GM03348 (cell line): ENCODE measurements at regions not wholly inside any gene's neighbourhood (a gene's known extent, or its start where the extent isn't known, plus 50 kb on each side); places are given as distances from the start of the nearest gene placed in this dataset.

ENCODE experiments used
- DNase-seq: peaks from one replicate; pipeline ENCODE4 v3.0.0; 2012; ENCODE audit warnings: low spot score

DNA sequence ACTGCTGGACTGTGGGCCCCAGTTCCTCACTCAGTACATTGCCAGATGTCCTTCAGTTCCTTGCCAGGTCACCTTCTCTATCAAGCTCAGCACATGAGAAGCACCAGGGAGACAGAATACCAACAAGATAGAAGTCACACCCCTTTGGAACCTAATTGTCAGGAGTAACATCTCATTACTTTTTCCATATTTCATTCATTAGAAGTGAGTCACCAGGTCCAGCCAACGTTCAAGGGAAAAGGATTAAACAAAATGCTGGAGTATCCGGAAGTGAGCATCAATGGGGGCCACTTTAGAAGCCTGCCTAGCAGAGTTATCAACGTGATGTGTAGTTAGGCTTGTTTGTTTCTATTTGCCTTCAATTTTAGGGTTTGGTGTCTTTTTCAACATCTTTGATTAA is 569.3 kb downstream of the MIAT start:
- DNase-seq: peak; percentile 46

DNA sequence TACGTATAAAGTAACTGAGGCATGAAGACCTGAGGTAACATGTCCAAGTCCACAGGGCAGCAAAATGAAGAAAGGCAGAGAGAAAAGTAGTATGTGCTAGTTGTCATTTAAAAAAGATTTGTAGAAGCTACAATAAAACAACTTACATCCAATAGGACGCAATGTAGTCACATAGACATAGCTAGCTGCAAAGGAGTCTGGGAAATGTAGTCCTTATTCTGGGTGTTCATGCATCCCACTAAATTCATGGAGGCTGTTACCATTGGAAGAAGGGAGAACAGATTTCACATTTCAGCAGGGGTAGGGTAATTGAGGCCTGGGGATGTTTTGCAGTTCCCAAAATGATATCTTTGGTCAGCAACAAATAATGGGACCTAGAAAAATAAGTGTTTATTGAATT is 571.4 kb downstream of the MIAT start:
- DNase-seq: no peak

DNA sequence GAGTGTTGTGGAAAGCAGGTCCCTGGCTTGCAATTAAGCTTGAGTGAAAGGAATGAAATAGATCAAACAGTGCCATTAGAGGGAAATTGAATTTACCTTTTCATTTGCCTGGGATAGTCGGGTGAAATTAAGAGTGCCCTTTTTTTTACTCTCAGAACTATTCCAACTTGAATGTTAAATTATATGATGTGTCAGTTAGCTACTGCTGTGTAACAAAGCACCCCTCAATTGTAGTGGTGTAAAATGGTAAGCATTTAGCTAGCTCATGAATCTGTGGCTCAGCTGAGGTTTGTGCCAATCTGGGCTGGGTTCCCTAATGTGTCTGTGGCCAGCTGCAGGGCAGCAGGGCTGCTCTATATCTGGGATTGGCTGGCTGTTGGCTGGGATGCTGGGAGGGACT is 571.4 kb downstream of the MN1 start:
- no peak for DNase-seq

DNA sequence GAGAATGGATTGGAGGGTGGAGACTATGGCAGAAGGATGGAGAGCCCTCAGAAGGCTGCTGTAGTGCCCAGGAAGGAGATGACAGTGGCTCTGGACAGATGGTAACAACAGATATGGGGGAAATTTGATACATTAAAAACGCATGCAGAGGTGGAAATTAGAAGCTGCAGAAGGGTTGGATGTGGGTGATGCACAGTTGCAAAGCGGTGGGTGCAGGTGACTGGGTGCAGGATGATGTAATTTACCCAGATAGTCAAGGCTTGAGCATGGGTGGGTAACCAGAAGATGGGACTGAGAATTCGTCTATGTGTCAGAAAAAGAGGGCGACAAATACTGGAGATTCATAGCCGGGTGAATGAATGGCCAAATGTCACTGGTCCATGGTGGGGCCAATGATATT is 570.3 kb downstream of the MN1 start:
- DNase-seq: no peak

DNA sequence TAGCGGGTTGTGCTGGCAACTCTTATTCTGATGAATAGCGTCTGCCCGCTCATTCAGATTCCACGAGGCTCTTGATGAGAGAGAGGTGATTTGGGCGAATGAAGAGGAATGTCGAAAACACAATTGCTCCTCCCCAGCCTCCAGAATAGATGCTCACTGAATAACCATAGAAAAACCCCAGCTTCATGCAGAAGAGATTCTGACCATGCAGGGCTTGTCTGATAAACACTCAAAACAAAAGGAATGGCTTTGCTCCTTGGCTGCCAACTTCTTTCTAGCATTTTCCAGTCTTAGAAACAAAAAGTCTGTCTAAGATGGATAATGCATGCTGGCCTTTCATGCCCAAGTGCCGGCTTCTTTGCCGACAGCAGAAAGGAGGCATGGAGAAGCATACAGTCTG is 569.5 kb downstream of the MN1 start:
- DNase-seq: no peak

DNA sequence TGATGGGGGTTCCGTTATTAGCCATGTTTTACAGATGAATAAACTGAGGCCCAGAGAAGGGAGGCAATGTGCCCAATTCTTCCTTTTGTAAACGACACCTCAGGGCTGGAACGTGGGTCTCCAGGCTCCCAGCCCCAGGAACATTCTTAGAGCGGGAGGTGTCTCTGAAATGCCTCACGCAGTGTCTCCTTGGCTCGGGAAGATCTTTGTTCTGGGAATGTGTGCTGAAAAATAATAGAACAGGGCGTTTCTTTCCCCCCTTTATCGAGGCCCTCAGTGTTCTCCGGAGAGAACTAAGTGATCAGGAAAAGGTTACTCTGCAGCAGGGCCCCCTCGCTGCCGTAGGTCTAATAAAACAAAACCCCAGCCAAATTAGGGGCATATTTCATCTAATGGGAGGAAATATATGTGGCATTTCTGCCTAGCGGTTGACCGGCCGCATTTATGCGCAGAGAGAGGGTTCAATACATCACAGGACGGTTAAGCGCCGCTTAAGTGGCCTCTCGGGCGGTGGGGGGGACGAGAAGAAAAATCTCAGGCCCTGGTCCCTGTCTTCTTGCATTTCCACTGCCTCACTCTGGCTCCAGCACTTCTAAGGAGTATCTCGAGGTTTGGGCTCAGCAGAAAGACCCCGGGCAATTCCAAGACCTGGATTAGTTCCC is 564.3 kb downstream of the MN1 start:
- no peak for DNase-seq

DNA sequence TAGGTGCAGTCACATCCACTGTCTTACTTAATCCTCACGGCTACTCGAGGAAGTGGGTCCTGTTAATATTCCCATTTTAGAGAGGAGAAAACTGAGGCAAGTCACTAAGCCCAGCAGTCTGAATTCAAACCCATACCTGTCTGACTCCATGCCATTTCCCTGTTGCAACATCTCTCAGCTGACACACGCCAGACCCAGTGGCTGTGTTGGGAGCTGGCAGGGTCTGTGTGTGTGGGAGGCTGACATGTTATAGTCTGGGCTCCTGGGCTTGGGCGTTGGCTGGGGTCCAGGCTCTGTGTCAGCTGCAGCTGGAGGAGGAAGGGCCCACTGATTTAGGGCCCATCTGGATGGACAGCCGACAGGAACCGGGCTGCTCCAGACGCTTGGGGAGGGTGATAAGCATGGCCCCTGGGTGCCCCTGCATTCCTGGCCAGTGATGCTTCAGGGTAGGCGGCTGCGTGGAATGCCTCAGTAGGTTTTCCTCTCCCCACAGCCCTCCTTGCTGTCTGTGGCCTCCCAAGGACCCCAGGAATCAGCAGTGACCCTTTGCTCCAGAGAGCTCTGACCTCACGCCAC is 562.5 kb downstream of the MN1 start:
- peak; percentile 96 for DNase-seq

DNA sequence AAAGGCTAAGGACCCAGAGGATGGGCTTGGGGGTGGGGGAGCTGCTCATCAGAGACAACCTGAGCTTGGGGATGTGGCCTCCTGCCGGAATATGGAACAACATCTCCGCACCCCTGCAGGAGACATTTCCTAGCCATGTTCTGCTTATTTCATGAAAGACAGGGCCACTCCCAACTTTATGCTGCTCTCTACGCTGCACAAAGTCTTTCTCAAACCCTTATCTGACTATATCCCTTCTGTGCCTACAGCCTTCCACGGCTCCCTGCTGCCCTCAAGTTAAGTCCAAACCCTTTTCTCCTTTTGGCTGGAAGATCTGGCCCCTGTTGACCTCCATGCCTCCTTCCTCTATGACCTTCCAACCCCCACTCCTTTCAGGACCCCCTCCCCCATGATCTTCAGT is 562.0 kb downstream of the MN1 start:
- no peak for DNase-seq

DNA sequence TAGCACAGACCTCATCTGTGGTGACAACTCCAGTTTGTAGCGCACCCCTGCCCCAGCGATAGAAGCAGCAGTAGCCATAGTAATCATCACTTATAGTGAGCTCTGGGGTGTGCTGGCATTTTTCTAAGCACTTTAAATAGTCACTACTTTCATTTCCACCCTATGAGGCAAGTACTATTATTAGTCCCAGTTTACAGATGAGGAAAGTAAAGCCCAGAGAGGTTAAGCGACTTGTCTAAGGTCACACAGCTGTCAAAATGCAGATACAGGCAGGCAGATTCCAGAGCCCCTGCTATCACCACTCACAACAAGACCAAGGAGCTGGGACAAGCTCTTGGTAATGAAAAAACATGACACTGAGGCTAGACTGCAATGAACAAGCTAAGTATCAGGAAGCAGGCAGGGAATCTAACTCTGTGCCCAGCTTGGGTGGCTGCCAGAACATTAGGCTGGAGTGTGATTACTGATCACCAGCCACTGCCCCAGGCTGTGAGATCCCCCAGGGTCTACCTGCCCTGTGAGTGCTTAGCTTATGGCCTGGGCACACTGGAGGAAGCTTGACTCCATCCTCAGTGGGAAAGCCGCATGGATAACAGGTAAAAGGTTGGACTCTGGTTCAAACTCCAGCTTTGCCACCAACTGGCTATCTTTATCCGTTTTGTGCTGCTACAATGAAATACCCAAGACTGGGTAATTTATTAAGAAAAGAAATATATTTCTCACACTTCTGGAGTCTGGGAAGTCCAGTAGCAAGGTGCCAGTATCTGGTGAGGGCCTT is 561.1 kb downstream of the MN1 start:
- no peak for DNase-seq

DNA sequence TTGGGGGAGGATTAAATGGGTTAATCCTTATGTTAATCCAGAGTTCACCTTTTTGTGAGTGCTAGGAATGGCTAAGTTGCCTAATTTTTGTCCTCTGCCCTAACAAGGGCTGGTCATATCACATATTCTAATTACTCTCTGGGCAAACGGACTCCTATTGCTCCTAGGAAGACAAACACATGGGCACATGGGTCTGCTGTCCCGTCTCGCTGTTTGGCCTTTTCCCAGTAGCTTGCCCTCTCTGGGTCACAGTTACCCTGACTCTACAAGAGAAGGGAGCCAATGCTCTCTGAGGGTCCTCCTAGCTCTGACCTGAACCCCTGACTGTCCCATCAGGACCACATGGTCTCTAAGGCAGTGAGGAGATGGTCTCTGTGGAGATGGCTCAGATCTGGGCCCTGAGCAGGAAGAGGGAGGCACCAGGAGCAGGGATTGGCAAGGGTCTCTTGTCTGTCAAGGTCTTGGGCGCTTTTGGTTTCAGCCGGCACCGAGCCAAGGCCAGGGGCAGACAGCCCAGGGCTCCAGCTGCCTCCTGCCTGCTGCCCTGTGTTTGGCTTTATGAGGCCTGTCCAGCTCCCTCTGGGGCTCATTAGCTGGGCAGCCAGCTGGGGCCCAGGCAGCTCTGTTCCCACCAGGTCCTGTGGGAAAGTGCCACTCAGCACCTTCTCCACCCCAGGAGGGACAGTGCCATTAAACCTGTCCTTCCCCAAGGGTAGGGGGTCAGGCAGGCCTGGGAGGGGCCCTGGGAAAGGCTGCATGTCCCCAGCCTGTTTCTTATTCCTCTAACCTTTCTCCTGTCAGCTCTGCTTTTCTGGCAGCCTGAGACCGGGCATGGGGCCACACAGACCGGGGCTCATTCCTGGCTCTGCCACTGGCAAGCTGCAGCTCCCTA is 559.9 kb downstream of the MN1 start:
- peak; percentile 57 for DNase-seq

DNA sequence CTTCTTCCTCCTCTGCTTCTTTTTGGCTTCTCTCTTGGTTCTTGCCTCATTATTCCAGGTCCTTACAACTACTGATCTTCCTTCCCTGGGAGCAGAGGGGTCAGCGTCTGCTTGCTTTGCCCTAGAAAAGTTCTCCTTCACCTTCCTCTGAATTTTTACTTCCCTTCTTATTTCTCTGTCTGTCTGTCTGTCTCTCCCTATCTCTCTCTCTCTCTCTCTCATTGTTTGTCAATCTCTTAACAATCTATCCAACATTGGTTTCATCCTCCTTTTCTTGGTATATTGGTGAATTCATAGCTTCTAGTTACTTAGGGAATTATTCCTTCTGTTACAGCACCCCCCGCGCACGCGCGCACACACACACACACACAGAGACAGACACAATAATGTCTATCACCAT is 559.1 kb downstream of the MN1 start:
- no peak for DNase-seq

DNA sequence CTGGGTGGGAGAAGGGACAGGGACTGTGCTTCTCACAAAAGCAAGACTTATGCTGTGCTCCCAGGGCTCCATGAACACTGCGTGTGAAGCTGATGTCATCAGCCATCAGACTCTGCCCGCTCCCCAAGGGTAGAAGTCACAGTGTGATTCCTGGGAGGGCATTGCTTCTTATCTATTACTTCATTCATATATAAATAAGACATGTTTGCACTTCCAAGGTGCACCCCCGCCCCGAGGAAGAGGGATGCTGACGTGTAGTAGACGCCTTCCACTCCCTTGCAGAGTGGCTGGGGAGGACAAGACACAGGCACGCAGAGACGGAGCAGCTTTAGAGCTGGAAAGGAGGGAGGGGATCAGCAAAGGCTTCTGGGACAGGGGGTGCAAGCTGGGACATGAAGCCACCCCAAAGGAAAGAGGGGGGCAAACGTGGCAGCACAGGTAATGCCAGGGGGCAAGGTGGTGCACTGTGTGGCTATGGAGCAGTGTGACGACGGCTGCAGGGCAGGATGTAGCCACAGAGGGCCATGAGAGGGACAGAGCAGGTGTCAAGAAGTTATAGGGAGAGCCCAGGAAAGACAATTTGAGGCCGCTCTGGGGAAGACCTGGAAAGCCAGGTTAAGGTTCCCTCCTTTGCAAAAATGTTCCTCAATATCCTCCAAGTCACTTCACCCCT is 558.5 kb downstream of the MN1 start:
- DNase-seq: no peak

DNA sequence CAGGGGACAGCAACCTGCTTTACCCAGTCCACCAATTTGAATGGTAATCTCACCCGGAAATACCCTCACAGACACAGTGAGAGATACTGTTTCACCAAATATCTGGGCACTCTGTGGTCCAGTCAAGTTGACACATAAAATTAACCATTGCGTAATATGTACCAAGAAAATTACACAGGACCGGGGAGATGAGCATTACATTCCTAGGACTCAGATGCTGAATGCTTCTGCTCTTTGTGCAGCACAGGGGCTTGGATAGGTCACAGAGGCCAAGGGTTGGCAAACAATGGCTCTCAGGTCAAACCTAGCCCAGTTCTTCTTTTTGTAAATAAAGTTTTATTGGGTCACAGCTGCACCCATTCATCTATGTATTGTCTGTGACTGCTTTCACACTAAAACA is 557.2 kb downstream of the MN1 start:
- no peak for DNase-seq

DNA sequence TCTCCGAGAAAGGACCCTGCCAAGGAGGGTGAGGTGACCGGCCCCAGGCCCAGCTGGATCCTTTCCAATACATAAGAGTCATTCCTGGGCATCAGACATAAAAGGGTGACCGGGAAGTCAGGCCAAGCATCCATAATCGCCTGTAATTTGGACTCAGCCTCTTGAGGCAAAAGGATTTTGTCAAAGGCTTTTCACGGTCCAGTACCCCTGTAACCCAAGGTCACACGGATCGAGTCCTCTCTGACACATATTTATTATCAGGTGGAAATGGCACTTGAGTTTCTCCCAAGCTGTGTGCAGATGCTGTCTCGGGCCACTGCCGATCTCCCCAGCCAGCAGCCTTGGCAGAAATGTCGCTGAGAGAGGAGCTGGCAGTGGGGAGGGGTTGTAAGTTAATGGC is 556.5 kb downstream of the MN1 start:
- no peak for DNase-seq

DNA sequence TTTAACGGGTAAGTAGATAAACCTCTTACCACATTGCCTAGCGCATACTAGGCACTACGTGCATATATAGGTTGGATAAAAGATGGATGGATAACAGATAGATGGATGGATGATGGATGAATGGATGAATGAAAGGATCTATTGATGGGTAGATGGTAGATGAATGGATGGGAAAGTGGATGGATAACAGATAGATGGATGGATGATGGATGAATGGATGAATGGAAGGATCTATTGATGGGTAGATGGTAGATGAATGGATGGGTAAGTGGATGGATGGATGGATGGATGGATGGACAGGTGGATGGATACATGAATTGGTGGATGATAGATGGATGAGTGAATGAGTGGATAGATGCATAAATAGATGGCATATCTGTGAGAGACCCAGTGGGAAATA is 555.0 kb downstream of the MN1 start:
- no peak for DNase-seq

DNA sequence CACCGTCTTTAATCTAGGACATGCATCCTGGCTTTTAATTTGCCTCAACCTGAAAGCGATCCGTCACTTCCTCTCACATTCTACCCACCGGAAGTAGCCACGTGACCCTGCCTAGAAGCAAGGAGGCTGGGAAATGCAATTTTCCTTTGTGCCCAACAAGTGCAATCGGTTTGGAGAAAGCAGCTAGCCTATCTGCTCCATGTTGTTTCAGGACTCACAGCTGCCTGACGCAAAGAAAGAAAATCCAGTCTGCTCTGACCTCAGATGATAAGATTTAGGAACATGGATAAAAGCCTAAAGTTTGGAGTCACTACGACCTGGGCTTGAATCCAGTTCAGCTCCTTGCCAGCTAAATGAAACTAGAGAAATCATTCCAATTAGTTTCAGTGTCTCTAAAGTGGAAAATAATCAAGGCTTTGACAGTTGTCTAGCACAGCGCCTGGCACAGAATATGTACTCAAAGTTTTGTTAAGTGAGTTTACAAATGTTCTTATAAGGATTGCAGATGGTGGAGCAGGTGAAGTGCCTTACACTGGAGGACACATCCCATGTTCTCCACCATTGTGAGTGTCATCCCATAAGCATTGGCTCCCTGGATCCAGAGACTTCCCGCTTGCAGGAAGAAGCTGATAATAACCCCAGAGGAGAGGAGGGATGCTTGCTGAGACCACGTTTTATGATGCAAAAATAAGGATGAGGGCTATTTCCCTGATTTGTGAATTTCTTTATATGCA is 553.7 kb downstream of the MN1 start:
- peak; percentile 44 for DNase-seq

DNA sequence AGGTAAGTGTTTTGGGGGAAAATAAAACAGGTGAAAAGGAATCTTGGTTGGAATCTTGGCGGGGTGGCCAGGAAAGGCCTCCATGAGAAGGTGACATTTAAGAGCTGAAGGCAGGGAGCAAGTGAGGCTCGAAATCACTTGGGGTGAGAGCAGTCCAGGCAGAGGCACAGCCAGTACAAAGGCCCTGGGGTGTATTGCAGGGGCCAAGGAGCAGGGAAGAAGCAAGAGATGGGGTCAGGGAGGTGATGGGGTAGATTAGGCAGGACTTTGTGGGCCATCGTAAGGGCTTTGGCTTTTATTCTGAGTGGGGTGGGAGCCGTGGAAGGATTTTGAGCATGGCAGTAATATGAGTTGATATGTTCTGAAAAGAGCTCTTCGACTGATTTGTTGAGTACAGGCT is 551.1 kb downstream of the MN1 start:
- no peak for DNase-seq

DNA sequence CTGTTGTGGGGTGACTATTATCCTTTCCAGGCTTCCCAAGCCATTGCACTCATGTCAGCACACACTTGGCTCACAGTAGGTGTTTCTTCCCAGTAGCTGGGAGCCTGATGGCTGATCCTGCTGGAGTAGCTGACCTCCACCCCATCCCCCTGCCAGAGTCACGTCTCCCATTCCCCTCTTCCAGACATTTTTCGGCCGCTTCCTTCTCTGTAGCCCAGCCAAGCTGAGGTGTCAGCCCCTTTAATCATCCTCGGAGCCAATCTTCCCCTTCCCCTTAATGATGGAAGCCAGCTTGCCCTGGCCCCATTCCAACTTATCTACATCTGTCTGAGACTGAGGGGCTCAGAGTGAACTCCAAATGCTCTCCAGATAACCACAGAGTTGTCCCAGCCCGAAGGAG is 550.7 kb downstream of the MN1 start:
- DNase-seq: no peak

DNA sequence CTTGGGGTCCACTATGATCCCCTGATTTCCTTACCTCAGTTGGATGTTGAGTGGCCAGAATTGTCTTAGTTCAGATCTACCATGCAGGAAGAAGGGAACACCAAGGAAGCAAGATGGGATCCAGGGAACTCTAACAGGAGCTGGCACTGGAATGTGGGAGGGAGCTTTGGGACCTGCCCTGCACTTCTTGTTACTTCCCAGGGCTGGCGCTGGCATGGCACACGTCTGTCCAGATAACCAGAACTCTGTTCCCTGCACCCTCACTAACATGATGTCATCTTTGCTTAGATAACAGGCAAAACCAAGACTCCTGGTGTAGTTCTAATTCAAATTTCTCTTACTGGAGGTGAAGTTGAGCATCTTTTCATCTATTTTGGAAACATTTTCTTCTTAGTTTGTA is 550.0 kb downstream of the MN1 start:
- no peak for DNase-seq

DNA sequence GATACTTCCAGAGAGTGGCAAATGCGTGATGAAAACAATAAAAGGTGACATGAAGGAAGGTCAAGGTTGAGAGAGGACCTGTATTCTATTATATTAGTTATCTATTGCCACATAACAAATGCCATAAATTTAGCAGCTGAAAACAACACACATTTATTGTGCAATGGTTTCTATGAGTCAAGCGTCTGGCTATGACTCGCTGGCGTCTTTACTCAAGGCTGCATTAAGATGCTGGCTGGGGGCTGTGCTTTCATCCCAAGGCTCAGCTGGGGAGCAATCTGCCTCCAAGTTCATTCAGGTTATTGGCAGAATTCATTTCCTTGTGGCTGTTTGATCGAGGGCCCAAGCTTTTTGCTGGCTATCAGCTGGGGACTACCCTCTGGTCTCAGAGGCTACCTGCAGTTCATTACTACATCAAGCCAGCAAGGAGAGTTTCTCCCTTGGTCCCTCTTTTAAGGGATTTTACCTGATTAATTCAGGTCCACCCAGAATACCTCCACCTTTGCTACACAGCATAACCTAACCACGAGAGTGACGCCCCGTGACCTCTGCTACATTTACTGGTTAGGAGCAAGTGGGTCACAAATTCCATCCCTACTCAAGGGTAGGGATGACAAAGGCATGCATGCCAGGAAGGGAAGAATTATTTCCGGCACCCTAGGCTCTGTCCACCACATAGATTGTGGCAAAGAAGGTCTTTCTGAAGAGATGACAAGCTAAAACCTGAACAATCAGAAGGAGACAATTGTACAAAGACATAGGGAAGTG is 549.1 kb downstream of the MN1 start:
- DNase-seq: peak; percentile 87
